Ishikawa (cell line): ENCODE measurements at regions not wholly inside any gene's neighbourhood (a gene's known extent, or its start where the extent isn't known, plus 50 kb on each side); places are given as distances from the start of the nearest gene placed in this dataset.

ENCODE experiments used
- CEBPB ChIP-seq: IDR thresholded peaks from 2 replicates; pipeline ENCODE4 v1.6.1; 2012
- CREB1 ChIP-seq: IDR thresholded peaks from 2 replicates; pipeline ENCODE4 v1.6.1; 2012; ENCODE audit warnings: low read depth
- EGR1 ChIP-seq: IDR thresholded peaks from 2 replicates; pipeline ENCODE4 v1.6.1; 2012
- EP300 ChIP-seq: IDR thresholded peaks from 2 replicates; pipeline ENCODE4 v1.6.1; 2012; ENCODE audit warnings: borderline replicate concordance
- FOXM1 ChIP-seq: IDR thresholded peaks from 2 replicates; pipeline ENCODE4 v1.6.1; 2012; ENCODE audit warnings: low read depth, borderline replicate concordance
- MAX ChIP-seq: IDR thresholded peaks from 2 replicates; pipeline ENCODE4 v1.6.1; 2012
- NFIC ChIP-seq: IDR thresholded peaks from 2 replicates; pipeline ENCODE4 v1.6.1; 2012
- RAD21 ChIP-seq: IDR thresholded peaks from 2 replicates; pipeline ENCODE4 v1.6.1; 2012; ENCODE audit warnings: low read depth
- REST ChIP-seq: IDR thresholded peaks from 2 replicates; pipeline ENCODE4 v1.6.1; 2012; ENCODE audit warnings: low read depth, mild to moderate bottlenecking
- TAF1 ChIP-seq: IDR thresholded peaks from 2 replicates; pipeline ENCODE4 v1.6.1; 2012; ENCODE audit warnings: low read depth, mild to moderate bottlenecking
- TCF12 ChIP-seq: IDR thresholded peaks from 2 replicates; pipeline ENCODE4 v1.6.1; 2012; ENCODE audit warnings: low read depth
- TEAD4 ChIP-seq: IDR thresholded peaks from 2 replicates; pipeline ENCODE4 v1.6.1; 2012
- USF1 ChIP-seq: IDR thresholded peaks from 2 replicates; pipeline ENCODE4 v1.6.1; 2012
- YY1 ChIP-seq: IDR thresholded peaks from 2 replicates; pipeline ENCODE4 v1.6.1; 2012; ENCODE audit warnings: low read depth
- ZBTB7A ChIP-seq: IDR thresholded peaks from 2 replicates; pipeline ENCODE4 v1.6.1; 2012; ENCODE audit warnings: low read depth

GRCh38 chr2:172374318-172375240 lies 52.8 kb upstream of the ITGA6 start:
- TF ChIP-seq EP300: no peak
- no peak for TF ChIP-seq EGR1
- no peak for TF ChIP-seq NFIC
- no peak for TF ChIP-seq CEBPB
- no peak for TF ChIP-seq CREB1
- no peak for TF ChIP-seq FOXM1
- no peak for TF ChIP-seq TEAD4
- no peak for TF ChIP-seq ZBTB7A
- no peak for TF ChIP-seq TAF1
- no peak for TF ChIP-seq REST
- no peak for TF ChIP-seq TCF12
- TF ChIP-seq RAD21: no peak
- no peak for TF ChIP-seq USF1
- TF ChIP-seq YY1: no peak
- TF ChIP-seq MAX: no peak

GRCh38 chr2:172375251-172375650 lies 52.1 kb upstream of the ITGA6 start:
- TF ChIP-seq NFIC (no peak), EP300 (no peak), TEAD4 (no peak), EGR1 (no peak), TAF1 (no peak), RAD21 (no peak), REST (no peak), USF1 (no peak), TCF12 (no peak), YY1 (no peak), ZBTB7A (no peak), CEBPB (no peak), FOXM1 (no peak), CREB1 (no peak), MAX (no peak)

- TF ChIP-seq YY1: no peak
- TF ChIP-seq EP300: no peak
- no peak for TF ChIP-seq NFIC
- TF ChIP-seq CREB1: no peak
- no peak for TF ChIP-seq TEAD4
- no peak for TF ChIP-seq USF1
- no peak for TF ChIP-seq TCF12
- TF ChIP-seq TAF1: no peak
- TF ChIP-seq ZBTB7A: no peak
- TF ChIP-seq FOXM1: no peak
- TF ChIP-seq MAX: no peak
Observed at GRCh38 chr2:172376016-172376415, 51.4 kb upstream of the ITGA6 start.

- TF ChIP-seq FOXM1 (no peak), CEBPB (no peak), MAX (no peak), RAD21 (no peak), ZBTB7A (no peak), EP300 (no peak), NFIC (no peak), CREB1 (no peak), REST (no peak), YY1 (no peak), EGR1 (no peak), USF1 (no peak), TEAD4 (no peak), TCF12 (no peak), TAF1 (no peak)
Observed at GRCh38 chr2:172376505-172377125, 50.8 kb upstream of the ITGA6 start.
